Glomerular visceral epithelial cell (primary cell): ENCODE measurements at regions not wholly inside any gene's neighbourhood (a gene's known extent, or its start where the extent isn't known, plus 50 kb on each side); places are given as distances from the start of the nearest gene placed in this dataset.
"Not testable (repeated sequence)": the region's sequence is repeated elsewhere in the genome, so short reads cannot be mapped to it uniquely, and the experiment has no call there.

ENCODE experiments used
- DNase-seq: peaks from one replicate; pipeline ENCODE4 v3.0.0-alpha.2; 2016; ENCODE audit errors: extremely low spot score

DNA sequence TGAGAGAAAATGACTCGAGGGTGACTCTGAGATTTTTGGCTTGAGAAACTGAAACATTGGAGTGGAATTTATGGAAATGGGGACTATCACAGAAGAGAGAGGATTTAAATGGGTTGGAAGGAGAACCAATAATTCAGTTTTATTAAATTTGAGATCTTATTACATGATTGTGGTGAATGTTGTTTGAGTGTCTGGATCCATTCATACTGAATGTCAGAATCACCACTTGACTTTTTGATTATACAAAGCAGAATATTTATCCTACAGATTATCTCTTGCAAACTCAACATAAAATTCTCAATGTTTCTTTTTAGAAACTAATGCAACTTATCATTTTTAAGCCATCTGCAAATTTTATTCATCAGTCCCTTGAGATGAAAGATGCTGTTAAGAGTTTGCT, 332.8 kb downstream of the CNTN3 start:
- DNase-seq, result no peak

DNA sequence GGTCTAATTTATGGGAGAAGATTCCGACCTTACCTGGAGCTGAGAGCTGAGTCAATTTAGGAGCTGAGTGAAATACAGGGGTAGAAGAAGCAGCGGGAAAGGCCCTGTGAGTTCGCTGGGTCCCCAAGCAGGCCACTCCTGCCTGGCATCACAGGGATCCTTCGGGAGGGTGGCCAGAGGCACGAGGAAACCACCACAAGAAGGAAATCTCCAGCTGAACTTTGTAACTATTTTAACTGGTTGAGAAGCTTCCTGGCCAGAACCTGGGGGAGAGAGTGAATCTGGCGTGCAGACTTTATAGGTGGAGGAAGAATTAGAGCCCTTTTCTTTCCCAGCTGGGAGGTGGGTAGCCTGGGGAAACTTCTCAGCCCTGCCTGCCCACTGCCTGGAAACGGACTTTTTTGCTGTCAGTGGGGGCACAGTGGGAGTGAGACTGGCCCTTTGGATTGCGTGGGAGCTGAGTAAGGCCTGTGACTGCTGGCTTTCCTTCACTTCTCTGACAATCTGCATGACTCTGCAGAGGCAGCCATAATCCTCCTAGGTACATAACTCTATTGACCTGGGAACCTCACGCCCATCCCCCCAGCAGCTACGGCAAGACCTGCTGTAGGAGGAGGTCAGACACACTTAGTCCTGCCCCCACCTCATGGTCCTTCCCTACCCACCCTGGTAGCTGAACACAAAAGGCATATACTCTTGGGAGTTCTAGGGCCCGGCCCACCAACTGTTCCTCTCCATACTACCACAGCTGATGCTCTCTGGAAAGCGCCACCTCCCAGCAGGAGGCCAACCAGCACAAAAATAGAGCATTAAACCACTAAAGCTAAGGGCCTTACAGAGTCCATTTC, 340.7 kb downstream of the CNTN3 start:
- DNase-seq, result no peak

DNA sequence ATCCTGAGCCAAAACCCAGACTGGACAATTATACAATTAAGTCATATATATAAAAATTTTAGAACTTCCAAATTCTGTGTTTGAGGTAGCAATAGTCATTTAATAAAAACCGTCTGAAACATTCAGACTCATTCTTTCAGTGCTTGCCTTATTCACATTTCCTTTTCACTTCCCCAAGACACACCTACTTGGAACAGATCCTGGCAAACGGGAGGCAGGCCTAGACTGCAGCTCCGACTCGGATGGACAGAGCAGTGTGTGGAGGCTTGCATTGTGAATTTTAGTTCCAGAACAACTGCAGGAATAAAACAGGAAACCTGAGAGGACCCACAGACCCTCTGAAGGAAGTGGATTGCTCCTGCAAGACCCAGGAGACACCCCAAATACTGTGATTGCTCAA, 341.4 kb downstream of the CNTN3 start:
- DNase-seq, result no peak

DNA sequence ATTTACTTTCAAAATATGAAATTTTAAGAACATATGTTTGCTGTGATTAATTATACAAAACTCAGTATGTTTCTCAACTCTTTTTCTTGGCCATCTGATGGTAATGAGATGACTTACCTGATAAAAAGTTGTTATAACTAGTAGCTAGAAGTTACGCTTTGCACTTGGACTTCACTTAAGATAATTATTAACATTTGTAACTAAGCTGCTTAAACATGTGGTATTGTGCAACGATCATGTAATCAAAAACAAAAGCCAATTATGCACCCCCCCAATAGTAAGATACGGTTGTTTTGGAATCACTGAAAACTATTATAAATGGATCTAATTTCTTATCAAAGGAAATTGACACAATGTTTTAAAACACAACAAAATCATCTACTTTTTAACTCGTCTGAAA, 342.9 kb downstream of the CNTN3 start:
- no peak for DNase-seq

DNA sequence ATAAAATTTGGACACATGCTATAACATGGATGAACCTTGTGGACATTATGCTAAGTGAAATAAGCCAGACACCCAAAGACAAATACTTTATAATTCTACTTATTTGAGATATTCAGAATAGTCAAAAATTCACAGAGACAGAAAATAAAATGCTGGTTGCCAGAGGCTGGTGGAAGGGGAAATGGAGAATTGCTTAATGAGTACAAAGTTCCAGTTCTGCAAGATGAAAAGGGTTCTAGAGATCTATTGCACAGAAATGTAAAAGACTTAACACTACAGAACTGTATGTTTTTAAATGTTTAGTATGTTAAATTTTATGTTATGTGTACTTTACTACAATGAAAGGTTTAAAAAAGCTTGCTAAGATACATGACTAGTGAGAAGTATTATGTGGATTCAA, 344.8 kb downstream of the CNTN3 start:
- DNase-seq, result no peak

DNA sequence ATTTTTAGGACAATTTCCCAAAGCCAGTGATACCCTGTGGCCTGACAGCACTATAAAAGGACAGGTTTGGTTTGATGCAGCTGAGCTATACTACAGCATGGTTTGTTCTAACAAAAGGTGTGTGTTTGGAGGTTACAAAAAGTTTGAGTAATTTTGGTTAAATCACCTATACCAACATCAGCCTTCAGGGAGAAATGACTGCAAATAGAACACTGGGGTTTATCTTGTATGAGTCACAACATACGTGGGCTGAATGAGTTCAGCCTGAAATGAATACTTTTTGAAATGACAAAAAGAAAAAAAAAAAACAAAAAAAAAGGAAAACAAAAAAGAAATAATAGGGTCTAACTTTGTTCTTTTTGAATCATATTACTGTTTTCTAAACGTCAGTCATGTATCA, 345.7 kb downstream of the CNTN3 start:
- DNase-seq, result no peak

DNA sequence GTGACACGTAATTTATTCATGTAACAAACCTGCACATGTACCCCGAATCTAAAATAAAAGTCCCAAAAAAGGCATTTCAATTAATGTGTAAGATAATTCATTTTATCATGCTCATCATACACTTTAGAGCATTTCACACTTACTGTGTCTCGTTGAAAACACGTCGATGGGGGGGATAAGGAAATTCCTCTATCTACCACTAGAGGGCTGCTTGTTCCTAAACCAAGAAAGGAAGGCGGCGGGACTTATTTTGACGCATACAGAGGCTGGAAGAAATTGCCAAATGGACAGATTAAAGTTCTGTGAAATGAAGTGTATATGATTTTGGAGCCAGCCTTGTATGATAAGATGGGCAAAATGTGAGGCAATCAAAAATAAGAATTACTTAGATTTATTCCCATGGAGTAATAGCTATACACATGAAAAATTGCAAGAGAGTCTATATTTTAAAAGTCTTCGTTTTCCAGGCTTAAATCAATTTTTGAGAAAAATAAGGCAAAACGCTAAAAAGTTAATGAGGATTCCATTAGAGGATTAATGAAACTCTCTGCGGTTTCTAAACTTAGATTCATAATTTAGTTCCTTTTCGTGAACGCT, 346.8 kb downstream of the CNTN3 start:
- DNase-seq, result peak; percentile 1

DNA sequence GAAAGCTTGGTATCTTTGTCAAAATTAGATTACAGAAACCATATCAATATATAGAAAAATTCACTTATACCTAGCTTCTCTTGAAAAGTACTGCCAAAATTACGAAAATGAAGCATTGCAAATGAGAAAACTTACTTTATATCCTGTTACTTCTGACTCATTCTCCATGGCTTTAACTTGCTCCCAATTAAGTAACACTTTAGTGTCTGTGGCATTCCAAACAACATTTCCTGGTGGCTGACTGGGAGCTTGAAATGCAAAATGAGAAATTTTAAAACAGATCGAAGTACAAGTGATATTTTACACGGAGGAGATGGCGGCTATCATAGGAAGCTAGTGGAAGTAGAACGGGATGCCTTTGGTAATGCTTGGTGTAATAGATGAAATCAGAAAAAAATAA, 347.3 kb downstream of the CNTN3 start:
- no peak for DNase-seq

DNA sequence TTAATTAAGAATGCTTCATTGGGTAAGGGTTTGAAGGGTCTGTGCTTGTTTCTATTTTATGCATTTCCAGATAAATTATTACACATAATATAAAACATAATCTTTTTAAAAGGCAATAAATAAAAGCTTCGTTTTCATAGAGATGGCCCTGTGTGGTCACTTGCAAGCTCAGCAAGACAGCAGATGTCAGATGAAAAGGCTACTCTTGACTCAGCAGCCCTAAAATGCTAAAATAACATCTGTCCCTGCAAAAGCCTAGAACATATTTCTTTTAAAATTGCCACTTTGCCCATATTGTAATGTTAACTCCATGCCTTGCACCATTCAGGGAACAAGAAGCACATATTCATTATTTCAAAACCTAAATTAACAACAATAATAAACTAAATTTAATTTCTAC, 349.4 kb downstream of the CNTN3 start:
- DNase-seq, result no peak

DNA sequence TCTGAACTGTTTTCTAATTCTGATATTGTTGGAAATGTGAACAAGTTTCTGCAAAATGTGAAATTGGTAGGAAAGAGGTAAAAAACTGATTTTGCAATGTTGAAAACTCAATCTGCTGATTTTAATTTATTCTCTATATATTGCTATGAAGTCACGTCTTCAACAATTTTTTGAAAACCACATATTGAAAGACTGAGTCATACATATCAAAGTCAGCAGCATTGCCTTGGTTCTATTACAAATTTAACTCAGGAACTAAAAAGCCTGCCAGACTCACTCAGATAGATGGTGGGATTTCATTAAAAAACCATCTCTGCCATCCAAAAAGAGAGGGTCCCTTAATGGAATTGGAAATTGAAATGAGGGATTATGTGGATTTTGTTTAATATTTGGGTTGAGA, 351.4 kb downstream of the CNTN3 start:
- no peak for DNase-seq

DNA sequence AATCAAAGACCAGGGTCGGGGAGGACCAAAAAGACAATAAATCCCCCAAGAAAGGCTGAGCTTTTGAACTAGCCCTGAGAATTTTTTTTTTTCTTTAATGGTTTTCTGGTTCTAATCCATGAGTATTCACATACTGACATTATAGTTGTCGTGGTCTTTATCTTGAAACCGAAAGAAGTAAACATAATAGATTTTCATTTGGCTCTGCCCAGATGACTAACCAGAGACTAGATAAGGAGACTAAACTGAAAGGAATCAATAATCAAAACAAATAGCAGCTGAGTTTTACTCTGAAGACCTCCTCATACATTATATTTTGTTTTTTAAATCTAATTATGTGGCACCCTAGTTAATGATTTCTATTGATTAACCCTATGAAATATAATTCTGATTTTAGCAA, 381.4 kb downstream of the CNTN3 start:
- no peak for DNase-seq

DNA sequence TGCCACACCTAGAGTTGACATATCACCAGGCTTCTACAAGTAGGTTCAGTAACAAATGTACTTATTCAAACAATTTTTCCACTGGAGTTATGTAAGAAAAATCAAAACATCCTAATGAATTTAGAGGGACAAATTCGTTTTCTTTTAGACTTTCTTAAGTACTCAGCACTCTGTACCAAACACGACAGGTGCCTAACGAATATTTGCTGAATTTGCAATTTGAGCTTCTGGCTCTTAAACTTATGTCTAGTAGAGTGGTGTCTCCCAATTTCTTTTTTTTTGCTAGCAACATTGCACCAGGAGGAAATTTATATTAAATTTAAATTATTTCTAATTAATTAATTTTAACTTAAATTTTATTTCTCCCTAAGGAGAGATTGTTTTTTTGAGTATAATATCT, 397.0 kb downstream of the CNTN3 start:
- no peak for DNase-seq

DNA sequence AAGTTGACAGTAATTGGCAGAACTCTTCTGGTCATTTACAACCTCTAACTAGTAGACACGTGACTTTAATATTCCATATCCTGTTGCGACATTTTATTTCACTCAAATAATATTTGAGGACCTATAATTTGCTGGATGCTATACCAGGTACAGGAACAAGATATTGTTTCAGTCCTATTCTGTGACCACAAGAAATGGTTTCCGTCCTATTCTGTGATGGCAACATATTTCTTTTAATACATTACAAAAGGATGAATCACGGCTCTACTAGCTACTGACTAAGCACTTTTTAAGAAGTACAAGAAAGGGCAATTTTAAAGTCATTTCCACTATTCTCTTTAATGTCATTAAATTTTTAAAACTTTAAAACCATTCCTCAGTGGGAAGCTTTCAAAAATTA, 400.2 kb downstream of the CNTN3 start:
- DNase-seq, result no peak

DNA sequence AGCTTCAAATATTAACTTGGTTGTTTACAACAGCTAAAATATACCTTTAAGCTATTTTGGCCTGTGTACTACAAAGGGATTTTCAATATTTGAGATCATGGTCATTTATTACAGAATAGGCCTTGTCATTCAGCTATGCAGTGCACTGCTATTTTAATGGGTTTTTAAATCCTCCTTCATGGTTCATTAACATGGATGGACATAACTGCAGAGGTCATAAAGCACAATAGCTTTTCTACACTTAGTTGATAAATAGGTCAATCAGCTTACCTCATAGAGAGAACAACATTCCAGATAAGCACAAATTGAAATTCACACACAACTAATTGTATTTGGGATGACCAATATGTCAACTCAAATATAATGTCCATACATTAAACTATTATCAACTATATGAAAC, 403.7 kb downstream of the CNTN3 start:
- no peak for DNase-seq

DNA sequence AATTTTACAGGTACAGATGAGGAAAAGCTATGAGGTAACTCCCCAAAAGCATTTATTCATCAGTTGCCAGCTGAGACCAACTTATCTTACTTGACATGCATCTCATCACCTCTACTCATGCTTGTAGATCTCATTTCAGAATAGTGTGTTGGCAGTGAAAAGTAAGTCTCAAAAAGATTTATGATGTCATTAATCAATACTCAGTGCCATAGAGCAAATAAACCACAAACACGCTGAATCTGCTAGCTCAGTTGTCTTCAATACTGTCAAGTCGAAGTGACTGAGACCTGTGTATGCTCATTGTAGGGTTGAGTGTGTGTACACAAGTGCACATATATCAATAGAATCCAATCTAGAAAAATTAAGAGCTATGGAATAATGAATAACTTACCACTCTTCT, 413.5 kb downstream of the CNTN3 start:
- no peak for DNase-seq

DNA sequence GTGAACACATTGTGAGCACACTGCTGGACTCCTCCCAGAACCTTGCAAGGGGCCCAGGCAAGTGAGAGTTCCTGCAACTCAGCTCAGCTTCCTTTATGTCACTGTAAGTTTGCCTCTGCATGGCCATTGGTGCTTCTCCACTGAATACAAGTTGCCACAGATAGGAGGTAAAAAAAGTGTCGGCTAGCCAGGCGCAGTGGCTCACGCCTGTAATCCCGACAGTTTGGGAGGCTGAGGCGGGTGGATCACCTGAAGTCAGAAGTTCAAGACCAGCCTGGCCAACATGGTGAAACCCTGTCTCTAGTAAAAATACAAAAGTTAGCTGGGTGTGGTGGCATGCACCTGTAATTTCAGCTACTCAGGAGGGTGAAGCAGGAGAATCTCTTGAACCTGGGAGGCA, 435.8 kb downstream of the CNTN3 start:
- not testable (repeated sequence) for DNase-seq

DNA sequence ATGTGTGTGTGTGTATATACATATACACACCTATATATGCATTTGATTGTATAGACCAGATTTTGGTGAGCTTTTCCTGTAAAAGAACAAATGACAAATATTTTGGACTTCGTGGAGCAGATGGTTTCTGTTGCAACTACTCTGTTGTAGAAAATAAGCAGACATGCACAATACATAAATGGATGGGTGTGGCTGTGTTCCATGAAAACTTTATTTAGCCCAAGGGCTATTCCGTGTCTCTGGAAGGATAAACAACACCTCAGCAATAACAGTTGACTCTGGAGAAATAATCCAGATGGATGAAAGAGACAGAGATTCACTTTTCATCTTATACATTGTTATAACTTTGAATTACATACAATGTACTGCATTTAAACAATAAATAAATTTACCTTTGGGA, 441.4 kb downstream of the CNTN3 start:
- no peak for DNase-seq

DNA sequence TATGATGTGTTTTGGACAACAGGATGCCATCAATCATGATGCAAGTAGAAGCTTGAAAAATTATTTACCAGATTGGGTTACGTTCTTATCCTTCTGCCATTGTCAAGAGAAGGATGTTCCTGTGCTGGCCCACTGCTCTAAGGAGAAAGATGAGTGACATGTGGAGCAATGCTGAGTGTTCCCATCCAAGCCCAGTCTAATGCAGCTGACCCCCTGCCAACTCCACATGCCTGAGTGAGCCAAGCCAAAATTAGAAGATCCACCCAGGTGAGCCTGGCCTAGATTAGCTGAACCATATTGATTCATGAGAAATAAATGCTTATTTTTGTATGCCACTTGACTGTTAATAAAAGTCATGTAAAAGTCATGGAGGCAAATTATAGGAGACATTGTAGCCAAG, 446.5 kb downstream of the CNTN3 start:
- DNase-seq, result no peak

DNA sequence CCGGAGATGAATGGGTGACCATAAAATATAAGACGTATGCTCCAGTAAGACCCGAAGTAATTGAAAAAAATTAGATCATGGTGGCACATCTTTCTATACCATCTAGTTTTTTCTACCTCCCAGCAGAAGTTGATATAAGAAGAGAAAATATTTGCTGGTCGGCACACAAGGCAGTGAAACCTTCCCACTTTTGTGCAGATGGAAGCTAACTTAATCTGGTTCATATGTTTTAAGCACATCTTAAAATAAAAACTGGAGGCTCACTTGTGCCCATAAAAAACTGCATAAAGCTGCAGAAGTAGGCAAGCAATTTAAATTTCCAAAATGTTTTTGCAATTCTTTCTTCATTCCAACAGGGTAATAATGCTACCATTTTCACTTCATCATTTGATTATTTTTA, 449.2 kb downstream of the CNTN3 start:
- DNase-seq, result no peak

DNA sequence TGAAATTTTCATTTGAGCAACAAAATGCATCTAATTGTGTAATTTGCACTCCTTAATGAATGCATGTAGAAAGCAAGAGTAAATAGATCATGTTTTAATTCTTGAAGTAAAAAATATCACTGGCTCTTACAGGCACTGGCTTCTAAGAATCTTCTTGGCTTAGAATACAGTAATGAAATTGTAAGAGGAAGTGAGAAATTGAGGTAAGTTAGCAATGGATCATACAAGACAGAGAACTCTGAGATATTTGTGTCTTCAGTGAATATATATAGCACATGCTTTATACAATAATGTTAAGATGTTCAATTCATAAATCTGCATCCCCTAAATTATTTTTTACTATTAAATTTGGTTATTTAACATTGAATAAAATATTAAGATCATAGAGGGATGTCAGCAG, 465.0 kb downstream of the CNTN3 start:
- no peak for DNase-seq

DNA sequence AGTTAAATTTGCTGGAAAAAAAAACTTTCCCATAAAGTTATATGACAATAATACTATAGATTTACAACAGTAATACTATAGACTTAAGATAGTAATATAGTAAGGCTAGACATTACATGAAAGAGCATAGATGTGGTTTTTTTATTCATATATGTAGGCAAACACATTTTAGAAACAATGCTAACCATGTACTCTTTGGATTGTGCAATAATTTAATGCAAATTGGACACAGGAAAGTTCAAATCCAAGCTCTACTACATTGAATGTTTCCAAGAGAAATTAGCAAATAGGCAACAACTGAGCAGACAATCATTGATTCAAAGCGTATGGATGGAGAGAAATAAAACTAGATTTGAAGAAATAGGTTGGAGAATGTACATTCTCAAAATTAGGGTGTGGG, 469.2 kb downstream of the CNTN3 start:
- no peak for DNase-seq

DNA sequence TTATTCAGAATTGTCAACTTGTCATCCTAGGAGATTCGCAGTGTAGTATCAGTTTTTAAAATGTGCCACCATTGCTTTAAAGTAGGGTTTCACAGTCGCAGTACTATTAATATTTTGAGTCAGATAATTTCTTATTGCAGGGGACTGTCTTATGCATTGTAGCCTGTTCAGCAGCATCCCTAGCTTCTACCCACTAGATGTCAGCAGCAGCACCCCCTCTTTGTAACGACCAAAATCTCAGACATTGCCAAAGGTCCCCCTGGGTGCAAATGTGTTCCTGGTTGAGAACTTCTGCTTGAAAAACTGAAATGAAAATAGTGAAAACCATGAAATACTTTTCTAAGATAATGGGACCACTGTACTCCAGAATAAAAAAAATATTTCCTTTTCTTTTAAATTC, 474.8 kb downstream of the CNTN3 start:
- DNase-seq, result no peak

DNA sequence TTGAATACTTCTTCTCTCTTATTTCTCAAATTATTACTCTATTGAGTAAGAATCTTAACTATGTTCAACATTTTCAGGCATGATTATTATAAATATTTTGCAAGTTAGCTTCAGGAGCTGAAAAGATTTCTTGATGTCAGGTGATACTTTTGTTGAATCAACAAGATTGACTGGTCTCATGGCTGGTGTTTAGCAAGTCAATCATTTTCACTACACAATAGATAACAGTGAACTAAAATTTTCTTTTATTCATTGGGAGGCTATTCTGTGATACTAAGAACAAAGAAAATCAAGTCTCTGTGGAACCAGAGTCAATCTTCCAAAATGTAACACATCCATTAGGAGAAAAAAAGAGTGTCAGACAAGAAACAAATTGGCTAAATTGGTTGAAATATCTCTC, 476.7 kb downstream of the CNTN3 start:
- DNase-seq, result no peak

DNA sequence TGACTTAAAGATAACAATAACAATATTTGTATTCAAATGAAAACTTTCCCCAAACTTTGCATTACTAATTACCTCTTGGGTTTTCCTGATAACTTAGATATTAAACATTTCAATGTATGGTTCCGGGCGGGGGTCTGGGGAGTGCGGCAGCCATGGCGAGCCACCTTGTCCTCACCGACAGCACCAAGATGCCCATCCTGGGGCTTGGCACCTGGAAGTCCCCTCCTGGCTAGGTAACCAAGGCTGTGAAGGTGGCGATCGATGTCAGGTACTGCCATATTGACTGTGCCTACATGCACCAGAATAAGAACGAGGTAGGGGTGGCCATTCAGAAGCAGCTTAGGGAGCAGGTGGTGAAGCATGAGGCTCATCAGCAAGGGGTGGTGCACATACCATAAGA, 478.7 kb downstream of the CNTN3 start:
- DNase-seq, result no peak
